GM18907 (cell line): ENCODE measurements at regions not wholly inside any gene's neighbourhood (a gene's known extent, or its start where the extent isn't known, plus 50 kb on each side); places are given as distances from the start of the nearest gene placed in this dataset.
"Not testable (repeated sequence)": the region's sequence is repeated elsewhere in the genome, so short reads cannot be mapped to it uniquely, and the experiment has no call there.

Source experiments
- ATAC-seq: cut with Tn5 transposase; IDR thresholded peaks from one replicate; pipeline ENCODE4 v1.9.1; 2021; ENCODE audit warnings: mild to moderate bottlenecking, moderate library complexity; ENCODE audit not compliant: unreplicated experiment

- no peak for ATAC-seq
Measured at GRCh38 chr5:66234241-66234640, 90.1 kb downstream of the SREK1 start.

- no peak for ATAC-seq
Measured at GRCh38 chr5:66238435-66238834, 94.3 kb downstream of the SREK1 start.

GRCh38 chr5:66239034-66239433, 94.9 kb downstream of the SREK1 start:
- no peak for ATAC-seq

GRCh38 chr5:66241136-66241825, 97.2 kb downstream of the SREK1 start:
- ATAC-seq = no peak

GRCh38 chr5:66242050-66242715, 98.1 kb downstream of the SREK1 start:
- ATAC-seq = no peak

GRCh38 chr5:66246608-66247007, 102.5 kb downstream of the SREK1 start:
- ATAC-seq = no peak

- no peak for ATAC-seq
Measured at GRCh38 chr5:66247176-66247960, 103.3 kb downstream of the SREK1 start.

GRCh38 chr5:66248874-66249273, 104.8 kb downstream of the SREK1 start:
- no peak for ATAC-seq

- no peak for ATAC-seq
Measured at GRCh38 chr5:66249920-66250319, 105.8 kb downstream of the SREK1 start.

GRCh38 chr5:66252849-66253248, 108.7 kb downstream of the SREK1 start:
- ATAC-seq = no peak

- ATAC-seq = peak; percentile 48
Measured at GRCh38 chr5:66255714-66256113, 111.6 kb downstream of the SREK1 start.

- ATAC-seq = no peak
Measured at GRCh38 chr5:66273121-66273520, 129.0 kb downstream of the SREK1 start.

- ATAC-seq = no peak
Measured at GRCh38 chr5:66276986-66277385, 132.9 kb downstream of the SREK1 start.

GRCh38 chr5:66277981-66278380, 133.9 kb downstream of the SREK1 start:
- no peak for ATAC-seq

GRCh38 chr5:66281294-66281693, 137.2 kb downstream of the SREK1 start:
- no peak for ATAC-seq

GRCh38 chr5:66284588-66285342, 140.7 kb downstream of the SREK1 start:
- no peak for ATAC-seq

GRCh38 chr5:66285343-66285922, 141.3 kb downstream of the SREK1 start:
- ATAC-seq = no peak

- no peak for ATAC-seq
Measured at GRCh38 chr5:66291771-66292170, 147.7 kb downstream of the SREK1 start.

- not testable (repeated sequence) for ATAC-seq
Measured at GRCh38 chr5:66293851-66294250, 149.8 kb downstream of the SREK1 start.

- ATAC-seq = no peak
Measured at GRCh38 chr5:66299463-66299862, 155.4 kb downstream of the SREK1 start.

- ATAC-seq = no peak
Measured at GRCh38 chr5:66302344-66302743, 158.2 kb downstream of the SREK1 start.
